ENCODE measurements at regions not wholly inside any gene's neighbourhood (a gene's known extent, or its start where the extent isn't known, plus 50 kb on each side); places are given as distances from the start of the nearest gene placed in this dataset.

GRCh38 chr7:68224041-68224741 lies 1227.6 kb downstream of the TYW1 start:
- no peak for TF ChIP-seq CTCF (conservative IDR thresholded peaks at IDR 0.05; ENCODE audit: low read length)
- TF ChIP-seq EZH2phosphoT487 (IDR thresholded peaks at IDR 0.05; ENCODE audit: borderline replicate concordance): no peak
